ENCODE measurements at regions not wholly inside any gene's neighbourhood (a gene's known extent, or its start where the extent isn't known, plus 50 kb on each side); places are given as distances from the start of the nearest gene placed in this dataset.

DNA sequence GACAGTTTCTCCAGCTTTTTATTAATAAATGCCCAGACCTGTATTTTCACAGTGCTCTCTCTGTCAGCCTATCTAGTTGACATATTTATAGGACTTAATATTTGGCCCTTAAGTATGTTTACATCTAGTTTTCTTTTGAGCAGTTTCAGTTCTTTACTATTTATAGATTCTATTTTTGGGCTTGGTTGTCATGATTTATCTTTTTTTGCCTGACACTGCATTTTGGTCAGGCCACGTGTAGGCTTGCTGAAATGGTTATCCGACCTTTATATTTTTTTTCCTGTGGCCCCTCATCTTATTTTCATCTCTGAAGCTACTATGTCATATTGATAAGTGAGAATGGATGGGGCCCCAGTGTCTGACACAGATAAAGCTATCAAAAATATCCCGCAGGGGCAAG lies 515.4 kb upstream of the FZD8 start:
- Histone ChIP-seq H3K4me3 (no peak overlapping the region), H3K27ac (no peak overlapping the region)
- TF ChIP-seq, protein P1, sequence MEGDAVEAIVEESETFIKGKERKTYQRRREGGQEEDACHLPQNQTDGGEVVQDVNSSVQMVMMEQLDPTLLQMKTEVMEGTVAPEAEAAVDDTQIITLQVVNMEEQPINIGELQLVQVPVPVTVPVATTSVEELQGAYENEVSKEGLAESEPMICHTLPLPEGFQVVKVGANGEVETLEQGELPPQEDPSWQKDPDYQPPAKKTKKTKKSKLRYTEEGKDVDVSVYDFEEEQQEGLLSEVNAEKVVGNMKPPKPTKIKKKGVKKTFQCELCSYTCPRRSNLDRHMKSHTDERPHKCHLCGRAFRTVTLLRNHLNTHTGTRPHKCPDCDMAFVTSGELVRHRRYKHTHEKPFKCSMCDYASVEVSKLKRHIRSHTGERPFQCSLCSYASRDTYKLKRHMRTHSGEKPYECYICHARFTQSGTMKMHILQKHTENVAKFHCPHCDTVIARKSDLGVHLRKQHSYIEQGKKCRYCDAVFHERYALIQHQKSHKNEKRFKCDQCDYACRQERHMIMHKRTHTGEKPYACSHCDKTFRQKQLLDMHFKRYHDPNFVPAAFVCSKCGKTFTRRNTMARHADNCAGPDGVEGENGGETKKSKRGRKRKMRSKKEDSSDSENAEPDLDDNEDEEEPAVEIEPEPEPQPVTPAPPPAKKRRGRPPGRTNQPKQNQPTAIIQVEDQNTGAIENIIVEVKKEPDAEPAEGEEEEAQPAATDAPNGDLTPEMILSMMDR (IDR thresholded peaks at IDR 0.05): no peak
- DNase-seq (ENCODE audit: low spot score): no peak

DNA sequence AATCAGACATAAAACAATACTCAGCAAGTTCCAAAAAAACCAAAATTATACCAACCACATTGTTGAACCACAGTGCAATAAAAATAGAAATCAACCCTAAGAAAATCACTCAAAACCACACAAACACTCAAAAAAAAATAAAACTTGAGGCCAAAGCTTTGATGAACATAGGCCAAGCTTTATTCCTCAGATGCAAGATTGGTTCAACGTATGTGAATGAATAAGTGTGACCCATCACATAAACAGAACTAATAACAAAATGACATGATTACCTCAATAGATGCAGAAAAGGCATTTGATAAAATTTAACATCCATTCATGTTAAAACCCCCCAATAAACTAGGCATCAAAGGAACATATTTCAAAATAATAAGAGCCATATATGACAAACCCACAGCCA lies 506.1 kb upstream of the FZD8 start:
- TF ChIP-seq, protein P1 (IDR thresholded peaks at IDR 0.05): no peak
- Histone ChIP-seq H3K27ac (no peak overlapping the region), H3K4me3 (no peak overlapping the region)
- DNase-seq (ENCODE audit: low spot score): no peak

DNA sequence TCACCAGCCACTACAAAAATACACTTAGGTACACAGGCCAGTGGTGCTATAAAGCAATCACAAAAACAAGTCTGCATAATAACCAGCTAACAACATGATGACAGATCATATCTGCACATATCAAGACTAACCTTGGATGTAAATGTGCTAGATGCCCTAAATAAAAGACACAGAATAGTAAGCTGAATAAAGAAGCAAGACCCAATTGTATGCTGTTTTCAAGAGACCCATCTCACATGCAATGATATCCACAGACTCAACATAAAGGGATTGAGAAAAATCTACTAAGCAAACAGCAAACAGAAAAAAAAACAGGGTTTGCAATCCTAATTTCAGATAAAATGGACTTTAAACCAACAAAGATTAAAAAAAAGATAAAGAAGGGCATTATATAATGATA lies 505.4 kb upstream of the FZD8 start:
- Histone ChIP-seq H3K4me3 (no peak overlapping the region), H3K27ac (no peak overlapping the region)
- TF ChIP-seq, protein P1 (IDR thresholded peaks at IDR 0.05): no peak
- no peak for DNase-seq (ENCODE audit: low spot score)

DNA sequence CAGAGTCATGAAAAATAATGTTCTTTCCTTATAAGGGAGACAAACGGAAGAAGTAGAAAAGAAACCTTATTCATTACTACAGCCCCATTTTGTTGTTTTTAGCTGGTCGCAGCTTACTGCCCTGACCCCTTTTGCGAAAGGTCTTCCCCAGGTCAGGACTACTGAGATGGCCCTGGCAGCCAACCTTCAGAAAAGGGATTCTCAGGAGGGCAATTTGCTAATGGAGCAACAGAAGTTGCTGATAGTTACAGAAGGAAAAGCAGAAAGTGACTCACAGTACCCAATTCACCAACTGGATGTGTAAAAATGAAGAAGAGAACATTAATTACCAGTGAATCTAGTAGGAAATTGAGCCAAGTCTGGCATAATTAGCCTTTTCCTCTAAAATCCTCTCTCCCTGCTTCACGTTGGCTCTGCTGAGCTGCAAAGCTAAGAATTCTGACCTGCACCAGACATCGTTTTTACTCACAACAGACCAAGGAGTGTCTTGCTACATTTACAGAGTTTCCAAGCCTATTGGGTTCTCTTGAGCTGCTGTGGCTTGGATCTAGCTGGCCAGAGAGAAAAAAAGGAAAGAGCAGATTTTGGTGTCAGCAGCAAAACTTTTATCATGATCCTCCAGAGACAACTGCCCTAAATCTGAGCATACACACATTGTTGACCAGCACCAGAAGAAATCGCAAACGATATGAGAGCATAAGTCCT lies 499.9 kb upstream of the FZD8 start:
- DNase-seq (ENCODE audit: low spot score): no peak
- Histone ChIP-seq H3K27ac (peak overlapping the region in 1 of 2 donors; percentile 54), H3K4me3 (peak overlapping the region; percentile 21)
- TF ChIP-seq, protein P1 (IDR thresholded peaks at IDR 0.05): no peak

GRCh38 chr10:36129051-36129450 lies 487.0 kb upstream of the FZD8 start:
- Histone ChIP-seq H3K27ac (no peak overlapping the region), H3K4me3 (no peak overlapping the region)
- TF ChIP-seq, protein P1 (IDR thresholded peaks at IDR 0.05): no peak
- no peak for DNase-seq (ENCODE audit: low spot score)

GRCh38 chr10:36126076-36126475 lies 484.0 kb upstream of the FZD8 start:
- H3K4me3 ChIP-seq: no peak overlapping the region
- no peak for DNase-seq (ENCODE audit: low spot score)

DNA sequence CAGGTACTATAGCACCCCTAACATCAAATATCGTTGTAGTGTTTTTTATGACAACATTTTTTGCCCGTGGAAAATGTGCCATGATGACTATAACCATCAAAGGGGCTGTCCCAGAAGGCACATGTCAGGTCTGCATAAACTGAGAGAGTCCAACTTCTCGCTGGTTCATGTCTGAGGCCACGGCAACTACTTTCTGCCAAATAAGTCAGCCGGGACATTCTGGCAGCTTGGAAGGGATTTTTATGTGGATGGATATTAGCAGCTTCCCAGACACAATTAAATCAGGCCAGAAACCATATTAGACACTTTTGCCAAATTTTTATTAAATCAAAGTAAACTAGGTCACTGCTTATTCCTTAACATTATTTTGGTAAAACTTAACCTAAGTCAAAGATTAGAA lies 477.4 kb upstream of the FZD8 start:
- TF ChIP-seq, protein P1 (IDR thresholded peaks at IDR 0.05): no peak
- DNase-seq (ENCODE audit: low spot score): no peak
- no peak overlapping the region for H3K27ac ChIP-seq
- no peak overlapping the region for H3K4me3 ChIP-seq

More at GRCh38 chr10:36126076-36126475, 484.0 kb upstream of the FZD8 start:
- H3K27ac ChIP-seq: no peak overlapping the region
- TF ChIP-seq, protein P1 (IDR thresholded peaks at IDR 0.05): no peak
